Activated CD8-positive, alpha-beta memory T cell treated with anti-CD3 and anti-CD28 coated beads, Interleukin-2, amount 10 ng/mL, durations not matched to agents 7 days and 5 days (primary cell): ENCODE measurements at regions not wholly inside any gene's neighbourhood (a gene's known extent, or its start where the extent isn't known, plus 50 kb on each side); places are given as distances from the start of the nearest gene placed in this dataset.
"Not testable (repeated sequence)": the region's sequence is repeated elsewhere in the genome, so short reads cannot be mapped to it uniquely, and the experiment has no call there.

Experiments used
- ATAC-seq: fragments of 150-1000 bp; cut with Tn5 transposase; one replicate; pipeline ENCODE4 v1.10.0; 2021; ENCODE audit warnings: moderate library complexity
- CTCF ChIA-PET: fragments of 350-600 bp; sonication (Branson Sonifier 250); formaldehyde crosslinking; loops from one replicate; lab custom pipeline; 2021; ENCODE audit warnings: antibody characterized with exemption; lab: Charles Lee
- DNase-seq: peaks from one replicate; pipeline ENCODE4 v3.0.0-alpha.2; 2020
- H3K27ac Mint-ChIP-seq: one replicate; pipeline ENCODE4 v1.8.0; 2021; ENCODE audit warnings: mild to moderate bottlenecking, mixed read lengths
- H3K27me3 Mint-ChIP-seq: one replicate; pipeline ENCODE4 v1.8.0; 2021; ENCODE audit warnings: mixed read lengths
- H3K36me3 Mint-ChIP-seq: one replicate; pipeline ENCODE4 v1.8.0; 2021; ENCODE audit warnings: mild to moderate bottlenecking, mixed read lengths
- H3K4me1 Mint-ChIP-seq: one replicate; pipeline ENCODE4 v1.8.0; 2021; ENCODE audit warnings: mixed read lengths
- H3K4me3 Mint-ChIP-seq: one replicate; pipeline ENCODE4 v1.8.0; 2021; ENCODE audit warnings: mild to moderate bottlenecking, moderate library complexity, mixed read lengths
- H3K9me3 Mint-ChIP-seq: one replicate; pipeline ENCODE4 v1.8.0; 2022; ENCODE audit warnings: low read depth, mixed read lengths

- CTCF ChIA-PET = no interaction called here
- Mint-ChIP-seq H3K36me3 (no peaks in the 10 kb centered on the region), H3K27me3 (no peaks in the 10 kb centered on the region), H3K27ac (no peak overlapping the region), H3K4me1 (no peaks in the 10 kb centered on the region), H3K9me3 (peaks cover 5% of the 10 kb centered on the region), H3K4me3 (no peak overlapping the region)
- ATAC-seq = no peak
- no peak for DNase-seq
Observed at GRCh38 chr9:25308549-25308948, 369.7 kb downstream of the TUSC1 start.

DNA sequence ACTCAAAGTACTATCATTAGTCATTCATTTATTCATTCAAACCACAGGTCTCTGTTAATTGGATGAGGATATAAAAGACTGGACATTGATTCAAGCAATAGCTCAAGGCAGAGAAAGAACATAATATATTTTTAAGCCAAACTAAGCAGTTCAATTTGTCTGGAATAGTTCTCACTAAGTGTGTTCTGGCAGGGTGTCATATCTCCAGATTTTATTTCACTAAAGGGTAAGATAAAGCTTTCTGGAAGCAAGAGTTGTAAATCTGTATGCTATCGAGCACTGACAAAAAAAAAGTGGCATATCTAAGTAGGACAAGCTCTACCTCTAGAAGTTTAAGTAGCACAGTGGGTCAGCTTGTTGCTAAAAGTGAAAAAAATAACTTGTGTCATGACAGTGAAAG, 375.6 kb downstream of the TUSC1 start:
- Mint-ChIP-seq H3K4me1 (no peaks in the 10 kb centered on the region), H3K27ac (no peak overlapping the region), H3K4me3 (no peak overlapping the region), H3K36me3 (no peaks in the 10 kb centered on the region), H3K27me3 (no peaks in the 10 kb centered on the region), H3K9me3 (peaks cover 8% of the 10 kb centered on the region)
- ATAC-seq (no peak), DNase-seq (no peak)
- CTCF ChIA-PET = no interaction called here

DNA sequence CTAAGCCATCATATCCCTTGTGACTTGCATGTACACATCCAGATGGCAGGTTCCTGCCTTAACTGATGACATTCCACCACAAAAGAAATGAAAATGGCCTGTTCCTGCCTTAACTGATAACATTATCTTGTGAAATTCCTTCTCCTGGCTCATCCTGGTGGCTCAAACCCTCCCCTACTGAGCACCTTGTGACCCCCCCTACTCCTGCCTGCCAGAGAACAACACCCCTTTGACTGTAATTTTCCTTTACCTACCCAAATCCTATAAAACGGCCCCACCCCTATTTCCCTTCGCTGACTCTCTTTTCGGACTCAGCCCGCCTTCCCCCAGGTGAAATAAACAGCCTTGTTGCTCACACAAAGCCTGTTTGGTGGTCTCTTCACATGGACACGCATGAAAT, 390.0 kb downstream of the TUSC1 start:
- H3K4me3 Mint-ChIP-seq, H3K36me3 Mint-ChIP-seq, H3K27ac Mint-ChIP-seq, H3K27me3 Mint-ChIP-seq, DNase-seq, ATAC-seq, H3K4me1 Mint-ChIP-seq, CTCF ChIA-PET: not testable (repeated sequence)
- peaks cover 11% of the 10 kb centered on the region for H3K9me3 Mint-ChIP-seq

- Mint-ChIP-seq H3K9me3 (peaks cover 14% of the 10 kb centered on the region), H3K27me3 (no peaks in the 10 kb centered on the region), H3K4me1 (no peaks in the 10 kb centered on the region), H3K4me3 (no peak overlapping the region), H3K27ac (no peak overlapping the region), H3K36me3 (no peaks in the 10 kb centered on the region)
- DNase-seq = no peak
- no peak for ATAC-seq
- CTCF ChIA-PET = no interaction called here
Observed at GRCh38 chr9:25284365-25284764, 393.9 kb downstream of the TUSC1 start.

GRCh38 chr9:25282946-25283345, 395.3 kb downstream of the TUSC1 start:
- peaks cover 8% of the 10 kb centered on the region for H3K9me3 Mint-ChIP-seq
- CTCF ChIA-PET = no interaction called here
- no peak overlapping the region for H3K4me3 Mint-ChIP-seq
- ATAC-seq (no peak), DNase-seq (no peak)
- H3K27ac Mint-ChIP-seq = no peak overlapping the region
- no peaks in the 10 kb centered on the region for H3K27me3 Mint-ChIP-seq
- H3K36me3 Mint-ChIP-seq = no peaks in the 10 kb centered on the region
- no peaks in the 10 kb centered on the region for H3K4me1 Mint-ChIP-seq

- H3K4me1 Mint-ChIP-seq = no peaks in the 10 kb centered on the region
- no peaks in the 10 kb centered on the region for H3K36me3 Mint-ChIP-seq
- no peak overlapping the region for H3K4me3 Mint-ChIP-seq
- no peaks in the 10 kb centered on the region for H3K27me3 Mint-ChIP-seq
- H3K9me3 Mint-ChIP-seq = peaks cover 10% of the 10 kb centered on the region
- CTCF ChIA-PET = no interaction called here
- ATAC-seq (no peak), DNase-seq (no peak)
- H3K27ac Mint-ChIP-seq = no peak overlapping the region
Observed at GRCh38 chr9:25261445-25261844, 416.8 kb downstream of the TUSC1 start.

GRCh38 chr9:25260046-25260445, 418.2 kb downstream of the TUSC1 start:
- H3K9me3 Mint-ChIP-seq = peaks cover 12% of the 10 kb centered on the region
- no peaks in the 10 kb centered on the region for H3K36me3 Mint-ChIP-seq
- H3K4me1 Mint-ChIP-seq = no peaks in the 10 kb centered on the region
- CTCF ChIA-PET = no interaction called here
- no peaks in the 10 kb centered on the region for H3K27me3 Mint-ChIP-seq
- DNase-seq (no peak), ATAC-seq (no peak)
- no peak overlapping the region for H3K4me3 Mint-ChIP-seq
- H3K27ac Mint-ChIP-seq = no peak overlapping the region

DNA sequence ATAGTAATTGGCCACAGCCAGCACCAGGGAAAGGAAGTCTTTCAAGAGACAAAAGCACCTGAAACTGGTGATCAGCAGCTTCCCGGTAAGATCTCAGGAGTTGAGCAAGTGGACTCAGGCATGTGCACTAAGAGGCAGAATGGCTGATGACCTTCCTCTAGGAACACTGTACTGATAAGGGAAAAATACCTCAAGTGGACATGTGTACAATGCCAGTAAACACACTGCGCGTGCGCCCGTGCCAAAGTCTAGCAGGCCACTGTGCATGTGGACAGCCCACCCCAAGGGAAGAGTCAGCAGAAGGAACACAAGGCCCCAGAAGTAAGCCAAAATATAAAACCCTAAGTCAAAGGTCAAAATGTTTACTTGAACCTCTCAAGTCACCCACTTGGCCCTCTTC, 423.0 kb downstream of the TUSC1 start:
- Mint-ChIP-seq H3K36me3 (no peaks in the 10 kb centered on the region), H3K9me3 (peaks cover 6% of the 10 kb centered on the region), H3K4me3 (no peak overlapping the region), H3K27ac (no peak overlapping the region), H3K27me3 (no peaks in the 10 kb centered on the region), H3K4me1 (no peaks in the 10 kb centered on the region)
- ATAC-seq (no peak), DNase-seq (no peak)
- CTCF ChIA-PET = no interaction called here

GRCh38 chr9:25254051-25254450, 424.2 kb downstream of the TUSC1 start:
- no peaks in the 10 kb centered on the region for H3K36me3 Mint-ChIP-seq
- peaks cover 6% of the 10 kb centered on the region for H3K9me3 Mint-ChIP-seq
- ATAC-seq (no peak), DNase-seq (no peak)
- H3K4me1 Mint-ChIP-seq = no peaks in the 10 kb centered on the region
- no peak overlapping the region for H3K4me3 Mint-ChIP-seq
- H3K27ac Mint-ChIP-seq = no peak overlapping the region
- no peaks in the 10 kb centered on the region for H3K27me3 Mint-ChIP-seq
- CTCF ChIA-PET = no interaction called here

DNA sequence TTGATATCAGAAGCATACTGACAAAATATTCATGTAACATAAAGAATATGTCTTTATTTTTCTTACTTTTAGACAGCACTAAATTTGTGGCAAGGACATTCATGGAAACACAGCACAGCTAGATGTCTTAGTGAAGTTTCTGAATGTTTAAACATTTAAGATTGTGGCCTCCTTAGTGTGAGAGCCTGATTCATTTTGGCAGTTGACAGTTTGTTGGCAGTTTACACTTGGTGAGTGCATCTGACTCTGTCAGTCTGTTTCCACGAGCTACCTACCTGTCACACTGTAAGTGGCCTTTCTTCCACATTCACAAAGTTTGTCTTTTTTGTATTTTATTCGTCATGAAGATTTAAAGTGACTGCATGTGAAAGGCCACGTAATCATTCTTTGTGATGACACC, 436.8 kb downstream of the TUSC1 start:
- DNase-seq (no peak), ATAC-seq (no peak)
- CTCF ChIA-PET = no interaction called here
- Mint-ChIP-seq H3K27me3 (no peaks in the 10 kb centered on the region), H3K9me3 (peaks cover 11% of the 10 kb centered on the region), H3K36me3 (no peaks in the 10 kb centered on the region), H3K27ac (no peak overlapping the region), H3K4me3 (no peak overlapping the region), H3K4me1 (no peaks in the 10 kb centered on the region)

DNA sequence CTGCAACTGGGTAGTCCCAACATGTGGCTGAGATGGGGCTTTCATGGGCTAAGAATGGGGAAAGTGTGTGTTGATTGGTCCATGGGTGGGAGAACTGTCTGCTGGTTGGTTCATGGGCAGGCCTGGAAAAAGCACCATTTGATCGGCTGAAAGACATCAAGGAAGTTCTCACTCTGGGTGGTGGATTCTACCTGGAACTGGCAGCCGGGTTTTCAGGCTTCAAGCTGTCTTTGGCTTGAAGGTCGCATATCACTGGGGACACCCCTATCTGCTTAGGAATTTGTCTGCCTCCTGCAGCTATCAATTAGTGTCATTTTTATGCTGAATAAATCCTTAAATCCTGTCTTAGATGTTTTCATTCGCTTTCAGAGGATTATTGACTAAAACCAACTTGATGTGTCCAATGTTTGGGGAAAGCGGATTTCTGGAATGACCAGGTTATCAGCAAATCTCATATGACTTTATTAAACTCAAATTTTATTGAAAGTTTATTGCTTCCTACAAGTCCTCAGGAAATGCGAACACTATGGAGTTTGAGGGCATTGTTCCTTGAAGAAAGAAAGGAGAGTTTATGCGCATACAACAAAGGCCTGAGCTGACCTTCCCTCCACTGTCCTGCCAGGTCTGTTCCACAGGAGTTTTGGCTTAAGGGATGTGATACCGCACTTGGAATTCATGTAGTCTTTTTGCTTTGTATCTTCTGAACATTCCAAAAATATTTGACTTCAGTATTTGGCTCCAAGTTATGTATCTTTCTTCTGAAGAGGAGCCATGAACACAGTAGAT, 451.1 kb downstream of the TUSC1 start:
- Mint-ChIP-seq H3K27me3 (no peaks in the 10 kb centered on the region), H3K36me3 (no peaks in the 10 kb centered on the region), H3K4me3 (no peak overlapping the region), H3K9me3 (peaks cover 17% of the 10 kb centered on the region), H3K27ac (no peak overlapping the region), H3K4me1 (no peaks in the 10 kb centered on the region)
- DNase-seq (no peak), ATAC-seq (no peak)
- CTCF ChIA-PET = no interaction called here

DNA sequence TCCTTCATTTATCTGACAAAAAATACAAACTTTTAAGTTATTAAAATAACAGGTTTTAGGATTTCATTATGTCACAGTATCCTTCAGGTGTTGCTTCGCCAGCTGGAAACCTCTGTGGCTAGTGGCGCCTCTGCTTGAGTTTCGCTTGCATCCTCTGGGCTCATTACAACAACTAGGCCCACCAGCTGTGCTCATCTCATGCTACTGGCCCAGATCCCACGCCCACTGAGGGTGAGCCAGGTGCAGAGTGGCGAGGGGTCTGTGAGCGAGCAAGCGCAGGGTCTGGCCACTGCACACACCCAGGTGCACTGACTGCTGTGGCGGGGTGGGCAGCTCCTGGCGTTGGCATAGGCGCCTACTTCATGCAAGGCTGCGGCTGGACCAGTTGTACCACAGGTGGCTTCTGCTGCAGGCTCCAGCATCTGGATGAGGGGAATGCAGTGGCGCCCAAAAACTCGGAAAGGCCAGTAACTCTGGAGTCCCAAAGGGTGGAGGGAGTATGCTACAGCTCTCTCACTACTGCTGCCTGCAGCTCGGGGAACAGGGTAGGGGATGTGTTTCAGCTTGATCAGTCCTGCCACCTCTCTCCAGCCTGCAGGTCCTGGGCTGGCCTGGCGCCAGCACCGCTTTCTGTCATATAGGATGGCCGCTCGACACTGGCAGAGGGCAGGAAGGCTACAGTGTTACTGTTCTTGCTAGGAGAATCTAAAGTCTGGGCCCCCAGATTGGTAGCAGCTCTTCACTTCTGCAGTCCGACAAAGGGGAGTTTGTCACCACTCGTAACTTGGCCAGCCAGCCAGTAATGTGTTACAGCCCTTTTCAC, 452.1 kb downstream of the TUSC1 start:
- ATAC-seq (no peak), DNase-seq (no peak)
- Mint-ChIP-seq H3K9me3 (peaks cover 18% of the 10 kb centered on the region), H3K4me3 (no peak overlapping the region), H3K27me3 (no peaks in the 10 kb centered on the region), H3K36me3 (no peaks in the 10 kb centered on the region), H3K4me1 (no peaks in the 10 kb centered on the region), H3K27ac (no peak overlapping the region)
- CTCF ChIA-PET = no interaction called here

DNA sequence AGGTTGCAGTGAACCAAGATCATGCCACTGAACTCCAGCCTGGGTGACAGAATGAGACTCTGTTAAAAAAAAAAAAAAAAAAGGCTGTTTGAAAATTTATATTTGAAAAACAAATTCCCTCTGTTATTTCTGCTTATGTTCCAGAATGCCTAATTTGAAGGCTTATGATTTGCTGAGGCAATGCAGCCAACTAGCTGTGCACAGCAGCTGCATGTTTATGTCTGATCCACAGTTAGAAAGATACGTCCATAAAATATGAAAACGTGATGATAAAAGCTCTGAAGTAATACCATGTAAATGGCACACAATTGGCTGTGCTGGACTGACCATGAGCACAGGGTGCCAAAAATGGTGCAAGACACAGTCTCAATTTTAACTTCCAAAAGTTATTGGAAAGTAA, 453.2 kb downstream of the TUSC1 start:
- CTCF ChIA-PET = interaction anchor here (0.7 kb wide), 1 partner anchor 11 kb away, joined by 3 read pairs; no protein-coding TSS in a partner anchor
- H3K36me3 Mint-ChIP-seq = no peaks in the 10 kb centered on the region
- DNase-seq = no peak
- no peak overlapping the region for H3K4me3 Mint-ChIP-seq
- H3K27me3 Mint-ChIP-seq = no peaks in the 10 kb centered on the region
- H3K4me1 Mint-ChIP-seq = no peaks in the 10 kb centered on the region
- H3K9me3 Mint-ChIP-seq = peaks cover 17% of the 10 kb centered on the region
- ATAC-seq = no peak
- H3K27ac Mint-ChIP-seq = no peak overlapping the region

DNA sequence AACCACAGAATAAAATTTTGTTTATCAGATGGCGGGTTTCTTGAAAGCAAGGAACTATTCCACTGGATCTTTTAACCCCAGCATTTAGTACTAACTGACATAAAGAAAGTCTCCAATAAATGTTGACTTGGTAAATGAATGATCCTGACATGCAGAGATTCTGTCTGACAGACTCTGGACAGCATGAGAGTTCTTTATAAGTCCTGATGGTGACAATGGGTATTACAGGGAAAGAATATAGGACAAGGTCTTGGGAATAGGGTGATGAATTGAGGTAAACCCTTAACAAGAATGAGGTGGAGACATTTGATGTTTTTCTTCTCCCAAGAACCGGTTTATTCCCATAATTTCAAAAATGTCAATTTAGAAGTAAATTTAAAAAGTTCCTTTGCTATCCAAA, 453.9 kb downstream of the TUSC1 start:
- peaks cover 17% of the 10 kb centered on the region for H3K9me3 Mint-ChIP-seq
- H3K4me1 Mint-ChIP-seq = no peaks in the 10 kb centered on the region
- CTCF ChIA-PET = no interaction called here
- H3K4me3 Mint-ChIP-seq = no peak overlapping the region
- DNase-seq = no peak
- H3K36me3 Mint-ChIP-seq = no peaks in the 10 kb centered on the region
- no peak for ATAC-seq
- no peaks in the 10 kb centered on the region for H3K27me3 Mint-ChIP-seq
- no peak overlapping the region for H3K27ac Mint-ChIP-seq
